GM18520 (cell line): ENCODE measurements at regions not wholly inside any gene's neighbourhood (a gene's known extent, or its start where the extent isn't known, plus 50 kb on each side); places are given as distances from the start of the nearest gene placed in this dataset.

Experiments
- ATAC-seq: cut with Tn5 transposase; IDR thresholded peaks from one replicate; pipeline ENCODE4 v1.9.1; 2021; ENCODE audit not compliant: unreplicated experiment

DNA sequence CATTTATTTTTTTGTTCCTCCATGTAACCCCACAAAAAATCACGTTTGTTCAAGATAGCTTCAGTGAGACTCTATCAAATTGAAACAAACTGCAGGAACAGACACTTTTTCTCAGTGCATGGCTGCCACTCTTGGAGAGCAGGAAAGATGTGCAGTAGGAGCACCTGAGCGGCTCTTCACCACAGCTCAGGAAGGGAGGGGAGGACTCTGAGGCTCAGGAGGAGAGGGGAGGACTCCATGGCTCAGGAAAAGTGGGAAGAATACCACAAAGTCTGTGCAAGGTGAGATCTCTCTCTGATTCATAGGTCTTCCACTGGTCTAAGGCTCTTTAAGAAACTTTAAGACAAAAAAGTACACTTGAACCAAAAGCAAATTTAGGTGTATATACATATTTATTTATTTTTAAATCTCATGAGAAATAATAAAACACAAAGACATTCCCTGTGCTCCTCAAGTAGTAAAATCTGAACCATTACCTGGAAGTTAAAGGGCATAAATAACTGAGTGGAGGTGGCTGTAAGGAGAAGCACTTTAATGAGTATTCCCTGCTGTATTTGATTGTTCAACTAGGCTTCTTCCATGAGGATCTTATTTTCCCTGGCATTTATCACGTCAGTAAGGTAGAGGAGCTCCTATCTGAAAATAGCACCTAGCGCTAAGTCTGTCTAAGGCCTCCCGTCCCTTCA lies 69.2 kb upstream of the CCN6 start:
- ATAC-seq = no peak

DNA sequence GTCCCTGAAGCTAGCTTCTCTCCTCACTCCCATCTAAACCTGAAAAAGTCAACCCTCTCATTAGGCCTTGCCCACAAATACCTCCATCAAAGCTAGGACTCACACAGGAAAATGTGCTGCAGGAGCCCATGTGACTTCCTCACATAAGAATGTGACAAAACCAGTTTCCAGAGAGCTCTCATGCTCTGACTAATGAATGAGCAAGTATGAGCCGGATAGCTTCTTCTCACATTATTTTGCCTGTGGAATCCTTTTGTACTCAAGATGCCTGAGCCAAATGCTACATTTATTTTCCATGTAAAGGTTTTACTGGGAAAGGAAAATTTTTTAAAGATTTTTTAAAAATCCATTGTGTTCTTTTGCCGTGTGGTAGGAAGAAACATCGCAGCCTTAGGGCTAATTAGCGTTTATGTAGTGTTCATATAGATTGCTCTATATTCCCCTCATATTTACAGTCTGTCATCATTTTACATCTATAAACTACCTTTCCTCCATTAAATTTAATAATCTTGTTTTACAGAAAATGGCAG lies 68.6 kb upstream of the CCN6 start:
- no peak for ATAC-seq

DNA sequence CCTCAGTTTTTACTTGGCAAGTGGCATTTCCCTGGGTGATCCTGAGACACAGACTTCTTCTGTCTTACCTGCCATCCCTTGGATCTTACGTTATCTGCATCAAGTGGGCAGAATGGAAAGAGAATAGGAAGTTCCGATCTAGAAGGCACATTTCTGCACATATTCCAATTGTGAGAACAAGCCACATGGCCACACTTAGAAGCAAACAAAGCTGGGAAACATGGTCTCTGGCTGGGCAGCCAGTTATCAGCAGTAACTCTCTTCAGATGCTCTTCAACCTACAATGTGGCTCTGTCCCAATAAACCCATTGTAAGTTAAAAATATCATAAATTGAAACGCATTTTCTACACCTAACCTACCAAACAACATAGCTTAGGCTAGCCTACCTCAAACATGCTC lies 67.3 kb upstream of the CCN6 start:
- no peak for ATAC-seq

DNA sequence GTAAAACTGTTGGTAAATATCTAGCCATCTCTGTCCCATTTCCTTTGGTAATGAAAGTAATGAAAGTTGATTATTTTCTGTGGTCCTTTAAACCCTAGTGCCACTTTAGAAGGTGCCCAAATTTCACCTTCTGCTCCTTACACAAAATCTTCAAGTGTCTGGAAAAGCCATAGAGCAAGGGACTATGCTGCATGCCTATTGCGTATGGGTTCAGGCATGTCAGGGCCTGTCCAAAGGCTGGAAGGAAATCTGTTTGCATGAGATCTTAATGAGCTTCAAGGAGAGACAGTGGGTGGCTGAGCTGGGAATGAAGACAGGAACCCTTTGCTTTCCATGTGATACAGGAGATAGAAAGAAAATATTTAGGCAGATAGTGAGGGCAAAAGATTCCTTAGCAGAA lies 66.6 kb upstream of the CCN6 start:
- no peak for ATAC-seq

DNA sequence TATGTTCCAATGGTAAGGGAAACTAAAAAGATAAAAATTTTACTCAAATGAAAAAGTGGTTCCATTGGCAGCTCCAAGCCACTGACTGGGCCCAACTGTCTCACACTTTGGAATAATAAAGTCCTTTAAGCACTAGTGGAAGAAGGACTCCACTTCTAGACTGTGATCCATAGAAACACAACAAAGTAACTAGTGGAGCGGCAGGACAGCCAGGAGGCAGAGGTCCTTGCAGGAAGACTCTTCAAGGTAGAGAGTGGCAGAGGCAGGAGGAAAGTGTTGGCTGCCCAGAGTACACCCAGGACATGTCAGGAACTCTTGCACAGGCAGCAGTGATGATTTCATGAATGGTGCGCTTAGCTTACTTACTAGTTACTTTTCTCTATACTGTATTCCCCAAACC lies 65.0 kb upstream of the CCN6 start:
- no peak for ATAC-seq

DNA sequence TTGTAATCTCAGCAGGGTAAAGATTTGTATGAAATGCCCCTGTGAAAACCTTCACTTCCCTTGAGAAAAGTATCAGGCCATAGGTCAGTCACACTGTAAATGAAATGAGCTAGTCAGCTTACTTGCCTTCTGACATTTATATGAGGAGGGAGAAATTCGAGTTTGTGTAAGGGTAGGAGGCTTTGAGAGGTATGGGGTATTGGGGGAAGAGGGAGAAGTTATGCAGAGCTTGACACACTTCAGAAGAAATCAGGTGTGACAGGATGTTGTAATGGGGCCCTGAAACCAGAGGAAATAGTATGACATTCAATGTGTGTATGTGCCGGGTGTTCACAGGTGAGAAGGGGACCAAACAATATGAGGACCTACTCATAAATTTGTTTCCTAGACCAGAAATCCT lies 64.2 kb upstream of the CCN6 start:
- ATAC-seq = peak; percentile 48

DNA sequence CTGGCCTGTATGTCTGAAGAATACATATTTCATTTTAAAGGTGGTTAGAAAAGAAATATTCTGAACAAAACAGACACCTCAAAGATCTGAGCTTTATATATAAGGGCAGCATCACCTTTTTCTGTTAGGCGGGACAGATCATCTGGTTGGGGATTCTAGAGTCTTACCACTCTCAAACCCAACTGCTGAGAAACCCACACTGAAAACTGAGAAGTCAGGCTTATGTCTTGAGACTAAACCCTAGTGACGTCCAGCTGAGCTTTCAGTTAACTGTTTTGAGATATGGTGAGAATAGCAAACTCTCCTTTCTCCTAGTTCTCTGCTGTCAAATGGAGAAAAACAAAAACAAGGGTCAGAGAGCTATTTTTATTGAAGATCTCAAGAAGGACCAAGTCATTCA lies 63.7 kb upstream of the CCN6 start:
- ATAC-seq = no peak

DNA sequence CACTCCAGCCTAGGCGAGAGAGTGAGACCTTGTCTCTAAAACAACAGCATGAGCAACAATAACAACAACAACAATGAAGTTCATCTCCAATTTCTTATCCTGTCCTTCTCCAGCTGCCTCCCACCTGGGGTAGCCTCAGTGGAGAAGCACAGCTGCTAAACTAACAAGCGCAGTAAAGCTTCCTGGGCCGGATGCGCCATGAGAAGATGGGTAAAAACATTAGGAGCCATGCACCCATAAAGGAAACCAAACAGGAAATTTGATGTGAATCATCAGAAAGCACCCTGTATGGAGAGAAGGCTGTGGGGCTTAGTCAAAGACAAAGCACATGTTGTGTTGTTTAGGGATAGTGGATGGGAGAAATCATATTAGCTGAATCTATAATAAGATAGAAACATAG lies 61.1 kb upstream of the CCN6 start:
- ATAC-seq = no peak

DNA sequence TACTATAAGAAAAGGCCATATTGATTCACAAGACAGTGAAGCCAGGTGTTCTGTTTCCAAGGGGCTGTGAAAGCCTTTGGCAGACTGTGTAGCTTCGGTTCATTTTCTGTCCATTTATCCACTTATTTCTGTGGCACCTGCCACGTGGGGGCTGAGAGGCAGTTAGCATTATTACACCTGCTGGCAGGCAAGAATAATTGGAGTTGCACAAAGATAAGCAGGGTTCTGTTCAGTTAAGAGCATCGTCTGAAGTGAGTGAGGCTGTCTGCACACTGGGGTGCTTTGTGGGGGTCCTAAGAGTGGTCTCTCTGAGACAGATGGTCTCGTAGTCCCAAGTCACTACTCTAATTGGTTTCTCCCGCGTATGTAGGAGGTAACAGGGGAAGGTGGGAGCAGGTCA lies 60.6 kb upstream of the CCN6 start:
- ATAC-seq = no peak

DNA sequence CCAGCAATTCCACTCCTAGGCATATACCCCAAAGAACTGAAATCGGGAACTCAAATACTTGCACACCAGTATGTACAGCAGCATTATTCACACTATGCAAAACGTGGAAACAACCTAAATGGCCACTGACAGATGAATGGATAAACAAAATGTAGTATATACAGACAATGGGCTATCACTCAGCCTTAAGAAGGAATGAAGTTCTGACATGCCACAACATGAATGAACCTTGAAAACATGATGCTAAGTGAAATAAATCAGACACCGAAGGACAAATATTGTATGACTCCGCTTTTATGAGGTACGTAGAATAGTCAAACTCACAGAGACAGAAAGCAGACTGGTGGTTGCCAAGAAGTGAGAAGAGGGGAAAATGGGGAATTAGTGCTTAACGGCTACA lies 59.1 kb upstream of the CCN6 start:
- no peak for ATAC-seq

DNA sequence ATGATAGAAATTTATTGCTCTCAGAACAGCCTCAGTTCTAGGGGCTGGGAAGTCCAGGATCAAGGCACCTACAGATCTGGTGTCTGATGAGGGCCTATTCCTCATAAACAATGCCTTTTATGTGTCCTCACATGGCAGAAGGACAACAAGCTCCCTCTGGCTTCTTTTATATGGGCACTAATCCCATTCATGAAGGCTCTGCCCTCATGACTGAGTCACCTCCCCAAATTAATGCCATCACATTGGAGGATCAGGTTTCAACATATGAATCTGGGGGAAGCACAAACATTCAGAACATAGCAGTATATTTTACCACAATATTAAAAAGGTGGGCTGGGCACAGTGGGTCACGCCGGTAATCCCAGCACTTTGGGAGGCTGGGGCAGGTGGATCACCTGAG lies 58.5 kb upstream of the CCN6 start:
- no peak for ATAC-seq

DNA sequence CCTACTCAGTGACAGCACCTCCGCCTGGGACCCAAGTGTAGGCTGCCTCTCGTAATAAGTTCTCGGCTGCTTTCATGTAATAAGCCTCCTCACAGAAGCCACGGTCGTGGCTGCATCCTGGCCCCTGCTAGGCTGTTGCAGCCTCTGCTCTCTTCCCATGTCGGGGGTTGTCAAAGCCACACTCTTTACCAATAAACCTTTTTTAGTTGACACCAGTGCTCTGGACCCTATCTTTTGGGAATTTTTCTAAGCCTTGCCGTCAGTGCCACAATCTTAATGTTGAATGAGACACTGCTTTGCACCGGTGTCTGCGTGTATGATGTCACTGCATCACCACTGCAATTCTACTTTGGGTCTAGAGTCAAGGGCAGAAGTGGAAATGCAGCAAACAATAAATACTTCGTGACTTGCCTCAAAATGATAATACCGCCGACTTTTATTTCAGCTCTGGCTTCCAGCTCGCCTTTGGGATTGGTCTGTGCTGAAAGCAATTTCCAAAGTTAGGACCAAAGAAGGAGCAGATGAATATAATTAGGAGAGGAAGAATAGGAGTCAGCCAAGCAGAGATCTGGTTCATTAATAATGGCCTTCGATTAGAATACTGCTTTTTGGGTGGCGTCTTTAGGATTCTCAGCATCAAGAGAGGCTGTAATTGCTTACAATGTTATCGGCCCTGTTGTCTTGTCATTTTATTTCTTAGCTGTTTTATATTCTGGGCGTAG lies 57.6 kb upstream of the CCN6 start:
- no peak for ATAC-seq

DNA sequence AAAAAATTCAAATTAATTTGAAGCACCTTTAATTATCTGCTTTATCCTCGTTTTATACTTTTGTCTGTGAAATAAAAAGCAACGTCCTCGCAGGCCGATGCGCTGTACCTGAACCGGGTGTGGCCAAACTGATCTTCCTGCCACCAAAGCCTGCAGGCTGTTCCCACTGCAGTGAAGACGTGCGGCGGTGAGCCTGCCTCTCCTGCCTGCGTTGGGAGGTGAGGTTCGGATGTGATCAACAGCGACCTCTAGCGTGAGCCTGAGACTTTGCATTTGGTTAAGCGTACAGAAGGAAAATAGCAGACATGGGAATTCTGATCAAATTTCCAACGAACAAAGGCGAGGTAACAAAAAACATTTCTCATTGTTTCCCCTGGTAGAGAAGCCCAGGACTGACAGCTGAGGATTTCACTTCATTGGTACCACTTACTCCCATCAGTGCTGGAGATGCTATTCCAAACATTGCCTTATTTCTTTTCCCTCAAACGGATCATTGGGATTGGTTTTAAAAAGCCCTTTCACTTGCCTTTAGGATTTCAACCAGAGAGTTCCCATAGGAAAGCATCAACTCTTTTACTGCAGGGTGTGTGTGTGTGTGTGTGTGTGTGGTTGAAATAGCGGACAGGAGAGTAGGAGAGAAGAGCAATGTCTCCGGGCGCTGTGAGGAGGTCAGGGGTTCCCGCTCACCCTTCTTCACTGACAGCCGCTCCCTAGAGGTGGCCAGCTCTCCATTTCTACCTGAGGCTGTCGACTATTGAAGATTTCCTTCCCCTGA lies 56.6 kb upstream of the CCN6 start:
- peak; percentile 59 for ATAC-seq

DNA sequence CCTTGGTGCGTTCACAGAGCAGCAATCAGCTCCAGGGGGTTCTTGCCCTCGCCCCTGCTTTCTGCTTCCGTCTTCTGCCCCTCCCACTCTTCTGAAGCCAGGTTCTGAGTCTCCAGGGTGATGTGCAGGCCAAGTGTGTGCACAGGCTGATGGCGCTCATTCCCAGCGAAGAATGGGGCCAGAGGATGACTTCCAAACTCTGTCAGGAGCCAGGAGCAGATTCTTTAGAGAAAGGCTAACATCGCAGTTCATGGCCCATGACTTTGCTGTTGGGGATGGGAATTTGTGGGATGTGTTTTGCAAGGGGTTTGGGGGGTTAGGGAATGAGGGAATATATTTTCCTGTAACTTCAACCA lies 56.1 kb upstream of the CCN6 start:
- ATAC-seq = no peak

DNA sequence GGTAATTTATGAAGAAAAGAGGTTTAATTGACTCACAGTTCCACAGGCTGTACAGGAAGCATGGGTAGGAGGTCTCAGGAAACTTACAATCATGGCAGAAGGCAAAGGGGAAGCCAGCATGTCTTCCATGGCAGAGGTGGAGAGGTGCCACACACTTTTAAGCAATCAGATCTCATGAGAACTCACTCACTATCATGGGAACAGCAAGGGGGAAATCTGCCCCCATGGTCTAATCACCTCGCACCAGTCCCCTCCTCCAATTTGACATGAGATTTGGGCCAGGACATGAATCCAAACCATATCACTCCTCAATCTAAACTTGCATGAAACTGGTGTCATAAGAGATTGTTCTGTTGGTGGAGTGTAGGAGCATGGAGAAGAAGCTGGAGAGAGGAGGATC lies 51.6 kb upstream of the CCN6 start:
- ATAC-seq = no peak
